GM23338 (cell line): ENCODE measurements at regions not wholly inside any gene's neighbourhood (a gene's known extent, or its start where the extent isn't known, plus 50 kb on each side); places are given as distances from the start of the nearest gene placed in this dataset.

Experiments used
- ATAC-seq: fragments of 200-7000 bp; cut with Tn5 transposase; 3 replicates; pipeline ENCODE4 v1.9.1; 2020
- DNase-seq: peaks from one replicate; pipeline ENCODE4 v3.0.0-alpha.2; 2015; ENCODE audit warnings: low spot score
- H2AFZ ChIP-seq: fragments of 200-600 bp; sonication (generic); 2 replicates; pipeline ENCODE4 v1.8.0; 2016; ENCODE audit warnings: antibody characterized with exemption, mild to moderate bottlenecking, moderate library complexity
- H3F3A ChIP-seq: fragments of 200-600 bp; sonication (generic); replicated peaks from 2 replicates; pipeline ENCODE4 v1.8.0; 2017; ENCODE audit warnings: antibody characterized with exemption, mixed run types, low read depth
- H3K27ac ChIP-seq: fragments of 200-600 bp; sonication (generic); 2 replicates; pipeline ENCODE4 v1.6.1; 2016; ENCODE audit warnings: low read depth
- H3K27me3 ChIP-seq: fragments of 200-600 bp; sonication (generic); 2 replicates; pipeline ENCODE4 v1.8.0; 2016; ENCODE audit warnings: mild to moderate bottlenecking, mixed run types, moderate library complexity; ENCODE audit not compliant: insufficient read depth
- H3K36me3 ChIP-seq: fragments of 200-600 bp; sonication (generic); 2 replicates; pipeline ENCODE4 v1.8.0; 2016; ENCODE audit warnings: mild to moderate bottlenecking; ENCODE audit not compliant: insufficient read depth
- H3K4me1 ChIP-seq: fragments of 200-600 bp; sonication (generic); 2 replicates; pipeline ENCODE4 v1.8.0; 2016; ENCODE audit warnings: mild to moderate bottlenecking, moderate library complexity; ENCODE audit not compliant: insufficient read depth
- H3K4me2 ChIP-seq: fragments of 200-600 bp; sonication (generic); 2 replicates; pipeline ENCODE4 v1.7.1; 2017; ENCODE audit warnings: mixed run types
- H3K4me3 ChIP-seq: fragments of 200-600 bp; sonication (generic); 2 replicates; pipeline ENCODE4 v1.6.1; 2016; ENCODE audit warnings: mixed run types
- H3K79me2 ChIP-seq: fragments of 200-600 bp; sonication (generic); replicated peaks from 2 replicates; pipeline ENCODE4 v1.8.0; 2017; ENCODE audit warnings: mild to moderate bottlenecking; ENCODE audit not compliant: insufficient read depth
- H3K9me2 ChIP-seq: fragments of 200-600 bp; sonication (generic); 2 replicates; pipeline ENCODE4 v1.8.0; 2017; ENCODE audit not compliant: insufficient read depth
- H4K20me1 ChIP-seq: fragments of 200-600 bp; sonication (generic); replicated peaks from 2 replicates; pipeline ENCODE4 v1.8.0; 2017; ENCODE audit warnings: mild to moderate bottlenecking; ENCODE audit not compliant: insufficient read depth
- H3K27ac Mint-ChIP-seq: 2 replicates; pipeline ENCODE4 v1.8.0; 2020; ENCODE audit warnings: inconsistent platforms, mild to moderate bottlenecking, moderate library complexity, mixed read lengths
- H3K27me3 Mint-ChIP-seq: 3 replicates; pipeline ENCODE4 v1.8.0; 2022; ENCODE audit warnings: low read depth, mild to moderate bottlenecking, moderate library complexity, mixed read lengths, inconsistent platforms; ENCODE audit not compliant: insufficient read depth, poor library complexity
- H3K36me3 Mint-ChIP-seq: 3 replicates; pipeline ENCODE4 v1.8.0; 2021; ENCODE audit warnings: low read depth, mild to moderate bottlenecking, inconsistent platforms, moderate library complexity, mixed read lengths
- H3K4me1 Mint-ChIP-seq: 3 replicates; pipeline ENCODE4 v1.8.0; 2020; ENCODE audit warnings: mild to moderate bottlenecking, inconsistent platforms, mixed read lengths
- H3K4me3 Mint-ChIP-seq: 3 replicates; pipeline ENCODE4 v1.8.0; 2021; ENCODE audit warnings: moderate library complexity, mild to moderate bottlenecking, inconsistent platforms, mixed read lengths
- H3K9me3 Mint-ChIP-seq: 3 replicates; pipeline ENCODE4 v1.8.0; 2020; ENCODE audit warnings: moderate library complexity, mild to moderate bottlenecking, inconsistent platforms, mixed read lengths
- CREB1 ChIP-seq: fragments of 250-450 bp; sonication (Bioruptor Pico); IDR thresholded peaks from 2 replicates; pipeline ENCODE4 v1.5.0; 2020; ENCODE audit warnings: low read depth, mild to moderate bottlenecking, moderate library complexity
- EZH2 ChIP-seq: fragments of 200-600 bp; sonication (generic); IDR thresholded peaks from one replicate; pipeline ENCODE4 v1.8.0; 2017; ENCODE audit warnings: antibody characterized with exemption, mild to moderate bottlenecking, low read depth; ENCODE audit not compliant: unreplicated experiment
- EZH2phosphoT487 ChIP-seq: fragments of 200-600 bp; sonication (generic); IDR thresholded peaks from one replicate; pipeline ENCODE4 v1.8.1; 2018; ENCODE audit warnings: antibody characterized with exemption; ENCODE audit not compliant: unreplicated experiment
- JUNB ChIP-seq: IDR thresholded peaks from one replicate; pipeline ENCODE4 v1.6.1; 2016; ENCODE audit warnings: antibody characterized with exemption; ENCODE audit not compliant: unreplicated experiment
- NANOG ChIP-seq: IDR thresholded peaks from 2 replicates; pipeline ENCODE4 v1.6.1; 2016; ENCODE audit warnings: antibody characterized with exemption, borderline replicate concordance
- POLR2AphosphoS5 ChIP-seq: IDR thresholded peaks from 2 replicates; pipeline ENCODE4 v1.6.1; 2016; ENCODE audit warnings: antibody characterized with exemption, low read depth
- STAT1 ChIP-seq: IDR thresholded peaks from one replicate; pipeline ENCODE4 v1.6.1; 2016; ENCODE audit warnings: antibody characterized with exemption; ENCODE audit not compliant: unreplicated experiment
- ZNF114 ChIP-seq: fragments of 250-450 bp; sonication (Bioruptor Pico); IDR thresholded peaks from 2 replicates; pipeline ENCODE4 v1.5.0; 2020; ENCODE audit warnings: mild to moderate bottlenecking, moderate library complexity
- ZNF331 ChIP-seq: fragments of 250-450 bp; sonication (Bioruptor Pico); IDR thresholded peaks from 2 replicates; pipeline ENCODE4 v1.5.0; 2020; ENCODE audit warnings: low read depth, mild to moderate bottlenecking, moderate library complexity
- TF ChIP-seq, protein P1 (sequence below), 2 experiments: fragments of 200-600 bp in 1 of 2; sonication (generic) in 1 of 2; conservative IDR thresholded peaks; 2 replicates each; pipeline versions ENCODE4 v1.5.1 to v1.6.1; 2016 to 2017; ENCODE audit warnings: antibody characterized with exemption in 2 of 2, low read depth in 2 of 2, mild to moderate bottlenecking in 2 of 2, moderate library complexity in 1 of 2
- TF ChIP-seq, protein P2 (sequence below): fragments of 250-450 bp; sonication (Bioruptor Pico); IDR thresholded peaks from 2 replicates; pipeline ENCODE4 v1.5.0; 2020; ENCODE audit warnings: mild to moderate bottlenecking, moderate library complexity
- TF ChIP-seq, protein P3 (sequence below): IDR thresholded peaks from one replicate; pipeline ENCODE4 v1.6.1; 2018; ENCODE audit warnings: antibody characterized with exemption; ENCODE audit not compliant: unreplicated experiment
- TF ChIP-seq, protein P4 (sequence below): IDR thresholded peaks from 2 replicates; pipeline ENCODE4 v1.6.1; 2016; ENCODE audit warnings: antibody characterized with exemption

DNA sequence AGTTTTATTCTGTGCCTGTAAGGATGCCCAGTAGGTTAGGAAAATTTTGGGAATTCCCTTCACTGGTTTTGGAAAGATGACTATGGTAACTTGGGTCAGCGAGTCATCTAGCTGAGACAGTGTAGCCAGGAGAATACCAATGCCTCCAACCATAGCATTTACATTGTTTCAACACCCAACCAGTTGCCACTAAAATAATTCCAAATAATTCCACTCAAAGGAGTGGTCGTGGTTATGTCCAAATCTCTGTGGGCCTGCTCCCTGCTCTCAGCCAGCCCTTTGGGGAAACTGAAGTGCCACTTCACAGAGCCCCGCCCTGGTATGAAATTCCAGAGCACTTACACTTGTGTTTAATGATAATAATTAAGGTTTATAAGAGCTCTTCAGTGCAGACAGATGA, 310.5 kb downstream of the PLK2 start:
- no peak overlapping the region for H3K4me2 ChIP-seq
- H3K4me1 Mint-ChIP-seq: no peaks in the 10 kb centered on the region

More for the DNA sequence above, 310.5 kb downstream of the PLK2 start:
- Histone ChIP-seq H3K27ac (no peak overlapping the region), H3K4me3 (no peak overlapping the region), H3K79me2 (no peaks in the 10 kb centered on the region), H2AFZ (no peak overlapping the region), H3K27me3 (no peaks in the 10 kb centered on the region), H3F3A (no peaks in the 10 kb centered on the region), H4K20me1 (no peaks in the 10 kb centered on the region), H3K36me3 (no peaks in the 10 kb centered on the region), H3K4me1 (no peaks in the 10 kb centered on the region), H3K9me2 (peaks cover 4% of the 10 kb centered on the region; the same call in 1 of the 2 replicates)
- no peaks in the 10 kb centered on the region for H3K27me3 Mint-ChIP-seq
- no peaks in the 10 kb centered on the region for H3K9me3 Mint-ChIP-seq
- H3K36me3 Mint-ChIP-seq: no peaks in the 10 kb centered on the region
- H3K27ac Mint-ChIP-seq: no peak overlapping the region
- ATAC-seq: no peak
- no peak for DNase-seq
- H3K4me3 Mint-ChIP-seq: no peak overlapping the region
- TF ChIP-seq JUNB: no peak
- no peak for TF ChIP-seq EZH2
- TF ChIP-seq, protein P1, sequence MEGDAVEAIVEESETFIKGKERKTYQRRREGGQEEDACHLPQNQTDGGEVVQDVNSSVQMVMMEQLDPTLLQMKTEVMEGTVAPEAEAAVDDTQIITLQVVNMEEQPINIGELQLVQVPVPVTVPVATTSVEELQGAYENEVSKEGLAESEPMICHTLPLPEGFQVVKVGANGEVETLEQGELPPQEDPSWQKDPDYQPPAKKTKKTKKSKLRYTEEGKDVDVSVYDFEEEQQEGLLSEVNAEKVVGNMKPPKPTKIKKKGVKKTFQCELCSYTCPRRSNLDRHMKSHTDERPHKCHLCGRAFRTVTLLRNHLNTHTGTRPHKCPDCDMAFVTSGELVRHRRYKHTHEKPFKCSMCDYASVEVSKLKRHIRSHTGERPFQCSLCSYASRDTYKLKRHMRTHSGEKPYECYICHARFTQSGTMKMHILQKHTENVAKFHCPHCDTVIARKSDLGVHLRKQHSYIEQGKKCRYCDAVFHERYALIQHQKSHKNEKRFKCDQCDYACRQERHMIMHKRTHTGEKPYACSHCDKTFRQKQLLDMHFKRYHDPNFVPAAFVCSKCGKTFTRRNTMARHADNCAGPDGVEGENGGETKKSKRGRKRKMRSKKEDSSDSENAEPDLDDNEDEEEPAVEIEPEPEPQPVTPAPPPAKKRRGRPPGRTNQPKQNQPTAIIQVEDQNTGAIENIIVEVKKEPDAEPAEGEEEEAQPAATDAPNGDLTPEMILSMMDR (conservative IDR thresholded peaks at IDR 0.05; ENCODE audit: low read depth in 2 of 2): no peak
- TF ChIP-seq STAT1: no peak
- TF ChIP-seq, protein P2, sequence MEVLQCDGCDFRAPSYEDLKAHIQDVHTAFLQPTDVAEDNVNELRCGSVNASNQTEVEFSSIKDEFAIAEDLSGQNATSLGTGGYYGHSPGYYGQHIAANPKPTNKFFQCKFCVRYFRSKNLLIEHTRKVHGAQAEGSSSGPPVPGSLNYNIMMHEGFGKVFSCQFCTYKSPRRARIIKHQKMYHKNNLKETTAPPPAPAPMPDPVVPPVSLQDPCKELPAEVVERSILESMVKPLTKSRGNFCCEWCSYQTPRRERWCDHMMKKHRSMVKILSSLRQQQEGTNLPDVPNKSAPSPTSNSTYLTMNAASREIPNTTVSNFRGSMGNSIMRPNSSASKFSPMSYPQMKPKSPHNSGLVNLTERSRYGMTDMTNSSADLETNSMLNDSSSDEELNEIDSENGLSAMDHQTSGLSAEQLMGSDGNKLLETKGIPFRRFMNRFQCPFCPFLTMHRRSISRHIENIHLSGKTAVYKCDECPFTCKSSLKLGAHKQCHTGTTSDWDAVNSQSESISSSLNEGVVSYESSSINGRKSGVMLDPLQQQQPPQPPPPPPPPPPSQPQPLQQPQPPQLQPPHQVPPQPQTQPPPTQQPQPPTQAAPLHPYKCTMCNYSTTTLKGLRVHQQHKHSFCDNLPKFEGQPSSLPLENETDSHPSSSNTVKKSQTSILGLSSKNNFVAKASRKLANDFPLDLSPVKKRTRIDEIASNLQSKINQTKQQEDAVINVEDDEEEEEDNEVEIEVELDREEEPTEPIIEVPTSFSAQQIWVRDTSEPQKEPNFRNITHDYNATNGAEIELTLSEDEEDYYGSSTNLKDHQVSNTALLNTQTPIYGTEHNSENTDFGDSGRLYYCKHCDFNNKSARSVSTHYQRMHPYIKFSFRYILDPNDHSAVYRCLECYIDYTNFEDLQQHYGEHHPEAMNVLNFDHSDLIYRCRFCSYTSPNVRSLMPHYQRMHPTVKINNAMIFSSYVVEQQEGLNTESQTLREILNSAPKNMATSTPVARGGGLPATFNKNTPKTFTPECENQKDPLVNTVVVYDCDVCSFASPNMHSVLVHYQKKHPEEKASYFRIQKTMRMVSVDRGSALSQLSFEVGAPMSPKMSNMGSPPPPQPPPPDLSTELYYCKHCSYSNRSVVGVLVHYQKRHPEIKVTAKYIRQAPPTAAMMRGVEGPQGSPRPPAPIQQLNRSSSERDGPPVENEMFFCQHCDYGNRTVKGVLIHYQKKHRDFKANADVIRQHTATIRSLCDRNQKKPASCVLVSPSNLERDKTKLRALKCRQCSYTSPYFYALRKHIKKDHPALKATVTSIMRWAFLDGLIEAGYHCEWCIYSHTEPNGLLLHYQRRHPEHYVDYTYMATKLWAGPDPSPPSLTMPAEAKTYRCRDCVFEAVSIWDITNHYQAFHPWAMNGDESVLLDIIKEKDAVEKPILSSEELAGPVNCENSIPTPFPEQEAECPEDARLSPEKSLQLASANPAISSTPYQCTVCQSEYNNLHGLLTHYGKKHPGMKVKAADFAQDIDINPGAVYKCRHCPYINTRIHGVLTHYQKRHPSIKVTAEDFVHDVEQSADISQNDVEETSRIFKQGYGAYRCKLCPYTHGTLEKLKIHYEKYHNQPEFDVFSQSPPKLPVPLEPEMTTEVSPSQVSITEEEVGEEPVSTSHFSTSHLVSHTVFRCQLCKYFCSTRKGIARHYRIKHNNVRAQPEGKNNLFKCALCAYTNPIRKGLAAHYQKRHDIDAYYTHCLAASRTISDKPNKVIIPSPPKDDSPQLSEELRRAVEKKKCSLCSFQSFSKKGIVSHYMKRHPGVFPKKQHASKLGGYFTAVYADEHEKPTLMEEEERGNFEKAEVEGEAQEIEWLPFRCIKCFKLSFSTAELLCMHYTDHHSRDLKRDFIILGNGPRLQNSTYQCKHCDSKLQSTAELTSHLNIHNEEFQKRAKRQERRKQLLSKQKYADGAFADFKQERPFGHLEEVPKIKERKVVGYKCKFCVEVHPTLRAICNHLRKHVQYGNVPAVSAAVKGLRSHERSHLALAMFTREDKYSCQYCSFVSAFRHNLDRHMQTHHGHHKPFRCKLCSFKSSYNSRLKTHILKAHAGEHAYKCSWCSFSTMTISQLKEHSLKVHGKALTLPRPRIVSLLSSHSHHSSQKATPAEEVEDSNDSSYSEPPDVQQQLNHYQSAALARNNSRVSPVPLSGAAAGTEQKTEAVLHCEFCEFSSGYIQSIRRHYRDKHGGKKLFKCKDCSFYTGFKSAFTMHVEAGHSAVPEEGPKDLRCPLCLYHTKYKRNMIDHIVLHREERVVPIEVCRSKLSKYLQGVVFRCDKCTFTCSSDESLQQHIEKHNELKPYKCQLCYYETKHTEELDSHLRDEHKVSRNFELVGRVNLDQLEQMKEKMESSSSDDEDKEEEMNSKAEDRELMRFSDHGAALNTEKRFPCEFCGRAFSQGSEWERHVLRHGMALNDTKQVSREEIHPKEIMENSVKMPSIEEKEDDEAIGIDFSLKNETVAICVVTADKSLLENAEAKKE: no peak
- TF ChIP-seq NANOG: no peak
- TF ChIP-seq, protein P3, sequence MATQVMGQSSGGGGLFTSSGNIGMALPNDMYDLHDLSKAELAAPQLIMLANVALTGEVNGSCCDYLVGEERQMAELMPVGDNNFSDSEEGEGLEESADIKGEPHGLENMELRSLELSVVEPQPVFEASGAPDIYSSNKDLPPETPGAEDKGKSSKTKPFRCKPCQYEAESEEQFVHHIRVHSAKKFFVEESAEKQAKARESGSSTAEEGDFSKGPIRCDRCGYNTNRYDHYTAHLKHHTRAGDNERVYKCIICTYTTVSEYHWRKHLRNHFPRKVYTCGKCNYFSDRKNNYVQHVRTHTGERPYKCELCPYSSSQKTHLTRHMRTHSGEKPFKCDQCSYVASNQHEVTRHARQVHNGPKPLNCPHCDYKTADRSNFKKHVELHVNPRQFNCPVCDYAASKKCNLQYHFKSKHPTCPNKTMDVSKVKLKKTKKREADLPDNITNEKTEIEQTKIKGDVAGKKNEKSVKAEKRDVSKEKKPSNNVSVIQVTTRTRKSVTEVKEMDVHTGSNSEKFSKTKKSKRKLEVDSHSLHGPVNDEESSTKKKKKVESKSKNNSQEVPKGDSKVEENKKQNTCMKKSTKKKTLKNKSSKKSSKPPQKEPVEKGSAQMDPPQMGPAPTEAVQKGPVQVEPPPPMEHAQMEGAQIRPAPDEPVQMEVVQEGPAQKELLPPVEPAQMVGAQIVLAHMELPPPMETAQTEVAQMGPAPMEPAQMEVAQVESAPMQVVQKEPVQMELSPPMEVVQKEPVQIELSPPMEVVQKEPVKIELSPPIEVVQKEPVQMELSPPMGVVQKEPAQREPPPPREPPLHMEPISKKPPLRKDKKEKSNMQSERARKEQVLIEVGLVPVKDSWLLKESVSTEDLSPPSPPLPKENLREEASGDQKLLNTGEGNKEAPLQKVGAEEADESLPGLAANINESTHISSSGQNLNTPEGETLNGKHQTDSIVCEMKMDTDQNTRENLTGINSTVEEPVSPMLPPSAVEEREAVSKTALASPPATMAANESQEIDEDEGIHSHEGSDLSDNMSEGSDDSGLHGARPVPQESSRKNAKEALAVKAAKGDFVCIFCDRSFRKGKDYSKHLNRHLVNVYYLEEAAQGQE: no peak
- no peak for TF ChIP-seq ZNF114 (CRISPR knock-in tag)
- no peak for TF ChIP-seq CREB1 (CRISPR knock-in tag)
- TF ChIP-seq EZH2phosphoT487: no peak
- TF ChIP-seq POLR2AphosphoS5: no peak
- TF ChIP-seq ZNF331 (CRISPR knock-in tag): no peak
- TF ChIP-seq, protein P4, sequence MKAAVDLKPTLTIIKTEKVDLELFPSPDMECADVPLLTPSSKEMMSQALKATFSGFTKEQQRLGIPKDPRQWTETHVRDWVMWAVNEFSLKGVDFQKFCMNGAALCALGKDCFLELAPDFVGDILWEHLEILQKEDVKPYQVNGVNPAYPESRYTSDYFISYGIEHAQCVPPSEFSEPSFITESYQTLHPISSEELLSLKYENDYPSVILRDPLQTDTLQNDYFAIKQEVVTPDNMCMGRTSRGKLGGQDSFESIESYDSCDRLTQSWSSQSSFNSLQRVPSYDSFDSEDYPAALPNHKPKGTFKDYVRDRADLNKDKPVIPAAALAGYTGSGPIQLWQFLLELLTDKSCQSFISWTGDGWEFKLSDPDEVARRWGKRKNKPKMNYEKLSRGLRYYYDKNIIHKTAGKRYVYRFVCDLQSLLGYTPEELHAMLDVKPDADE: no peak
